ENCODE measurements at regions not wholly inside any gene's neighbourhood (a gene's known extent, or its start where the extent isn't known, plus 50 kb on each side); places are given as distances from the start of the nearest gene placed in this dataset.

- TF ChIP-seq CHD7 (IDR thresholded peaks at IDR 0.05; ENCODE audit: insufficient replicate concordance, low read length) = no peak
- TF ChIP-seq FOSL1 (IDR thresholded peaks at IDR 0.05; ENCODE audit: insufficient read depth, low read depth, low read length) = no peak
- TF ChIP-seq CREB1 (IDR thresholded peaks at IDR 0.05) = no peak
- no peak for TF ChIP-seq SP1 (IDR thresholded peaks at IDR 0.05; ENCODE audit: low read depth, low read length)
- TF ChIP-seq, protein P1, sequence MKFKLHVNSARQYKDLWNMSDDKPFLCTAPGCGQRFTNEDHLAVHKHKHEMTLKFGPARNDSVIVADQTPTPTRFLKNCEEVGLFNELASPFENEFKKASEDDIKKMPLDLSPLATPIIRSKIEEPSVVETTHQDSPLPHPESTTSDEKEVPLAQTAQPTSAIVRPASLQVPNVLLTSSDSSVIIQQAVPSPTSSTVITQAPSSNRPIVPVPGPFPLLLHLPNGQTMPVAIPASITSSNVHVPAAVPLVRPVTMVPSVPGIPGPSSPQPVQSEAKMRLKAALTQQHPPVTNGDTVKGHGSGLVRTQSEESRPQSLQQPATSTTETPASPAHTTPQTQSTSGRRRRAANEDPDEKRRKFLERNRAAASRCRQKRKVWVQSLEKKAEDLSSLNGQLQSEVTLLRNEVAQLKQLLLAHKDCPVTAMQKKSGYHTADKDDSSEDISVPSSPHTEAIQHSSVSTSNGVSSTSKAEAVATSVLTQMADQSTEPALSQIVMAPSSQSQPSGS (IDR thresholded peaks at IDR 0.05; ENCODE audit: low read length) = no peak
- TF ChIP-seq SUZ12 (IDR thresholded peaks at IDR 0.05; ENCODE audit: low read length) = no peak
These were observed 116.4 kb downstream of the TNFSF18 start (continued) for GRCh38 chr1:172934417-172934762.

All from H1 (cell line).